ENCODE measurements at regions not wholly inside any gene's neighbourhood (a gene's known extent, or its start where the extent isn't known, plus 50 kb on each side); places are given as distances from the start of the nearest gene placed in this dataset.

GRCh38 chr12:92356425-92356824, 210.8 kb upstream of the BTG1 start:
- H3K9me3 Mint-ChIP-seq (ENCODE audit: low read depth): peaks cover 7% of the 10 kb centered on the region
- H3K4me1 Mint-ChIP-seq: peaks cover 23% of the 10 kb centered on the region
- DNase-seq: no peak
- ATAC-seq: no peak
- peaks cover 27% of the 10 kb centered on the region for H3K36me3 Mint-ChIP-seq
- H3K27me3 Mint-ChIP-seq: no peaks in the 10 kb centered on the region
- CTCF ChIA-PET: interaction anchor here (1.0 kb wide), 1 partner anchor 16 kb away, joined by 3 read pairs; no protein-coding TSS in a partner anchor
- H3K4me3 Mint-ChIP-seq: no peak overlapping the region
- H3K27ac Mint-ChIP-seq: no peak overlapping the region

GRCh38 chr12:92349635-92350034, 204.0 kb upstream of the BTG1 start:
- no peak overlapping the region for H3K27ac Mint-ChIP-seq
- H3K27me3 Mint-ChIP-seq: no peaks in the 10 kb centered on the region
- DNase-seq: no peak
- H3K36me3 Mint-ChIP-seq: peaks cover 4% of the 10 kb centered on the region
- H3K9me3 Mint-ChIP-seq (ENCODE audit: low read depth): peaks cover 5% of the 10 kb centered on the region
- H3K4me1 Mint-ChIP-seq: no peaks in the 10 kb centered on the region
- CTCF ChIA-PET: no interaction called here
- no peak overlapping the region for H3K4me3 Mint-ChIP-seq
- no peak for ATAC-seq

DNA sequence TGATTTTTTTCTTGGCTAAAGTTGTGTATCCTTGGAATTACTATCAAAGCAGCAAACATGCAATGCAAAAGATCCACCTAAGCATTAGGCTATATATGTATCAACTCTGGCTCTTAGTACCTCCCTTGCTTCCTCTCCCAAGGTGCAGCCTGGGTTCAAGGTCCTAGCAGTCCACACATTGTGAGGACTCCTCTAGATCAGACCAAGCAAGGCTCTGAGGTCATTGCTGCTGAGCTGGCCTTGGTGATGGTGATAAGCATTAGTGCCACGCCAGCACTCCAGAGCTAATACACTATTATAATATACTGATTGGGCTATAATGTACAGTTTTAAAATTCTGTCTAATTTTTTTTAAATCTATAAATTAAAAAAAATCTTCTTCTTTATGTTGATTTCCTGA, 196.9 kb upstream of the BTG1 start:
- no peak overlapping the region for H3K4me3 Mint-ChIP-seq
- peaks cover 3% of the 10 kb centered on the region for H3K9me3 Mint-ChIP-seq (ENCODE audit: low read depth)
- CTCF ChIA-PET: no interaction called here

DNA sequence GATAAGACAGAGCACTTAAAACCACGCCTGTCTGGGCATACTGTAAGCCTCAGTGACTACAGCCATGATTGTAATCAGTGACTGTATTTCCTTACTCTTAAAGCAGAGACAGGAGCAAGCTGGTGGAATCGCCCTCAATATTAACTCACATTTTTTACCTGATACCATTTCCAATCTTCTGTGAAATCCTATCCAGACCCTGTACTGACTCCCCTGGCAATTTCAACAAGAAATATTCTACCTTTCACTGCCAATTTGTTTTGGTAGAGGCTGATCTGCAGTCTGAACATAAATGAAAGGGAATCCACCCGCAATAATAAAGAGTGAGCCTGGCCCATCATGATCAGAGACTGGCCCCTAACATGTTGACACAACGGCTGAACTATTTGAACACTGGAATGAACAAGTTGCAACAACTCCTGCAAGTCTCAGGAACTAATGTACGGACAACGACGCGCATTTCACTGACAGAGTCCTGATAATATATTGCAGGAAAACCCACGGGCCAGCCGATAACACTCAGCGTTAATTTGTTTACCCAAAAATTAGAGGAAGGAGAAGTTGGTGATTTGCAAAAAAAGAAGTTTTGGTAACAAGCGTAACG, 195.5 kb upstream of the BTG1 start:
- CTCF ChIA-PET: no interaction called here
- H3K36me3 Mint-ChIP-seq: no peaks in the 10 kb centered on the region
- no peak for ATAC-seq
- H3K4me3 Mint-ChIP-seq: no peak overlapping the region
- no peaks in the 10 kb centered on the region for H3K9me3 Mint-ChIP-seq (ENCODE audit: low read depth)
- no peak overlapping the region for H3K27ac Mint-ChIP-seq
- DNase-seq: no peak
- H3K27me3 Mint-ChIP-seq: no peaks in the 10 kb centered on the region
- no peaks in the 10 kb centered on the region for H3K4me1 Mint-ChIP-seq

More for the DNA sequence above, 196.9 kb upstream of the BTG1 start:
- DNase-seq: no peak
- Mint-ChIP-seq H3K27me3 (no peaks in the 10 kb centered on the region), H3K4me1 (no peaks in the 10 kb centered on the region), H3K27ac (no peak overlapping the region), H3K36me3 (peaks cover 2% of the 10 kb centered on the region)
- ATAC-seq: no peak

- CTCF ChIA-PET: interaction anchor here (1.0 kb wide), 1 partner anchor 16 kb away, joined by 3 read pairs; no protein-coding TSS in a partner anchor
- H3K4me3 Mint-ChIP-seq: no peak overlapping the region
- H3K27ac Mint-ChIP-seq: no peak overlapping the region
- no peaks in the 10 kb centered on the region for H3K36me3 Mint-ChIP-seq
- no peak for DNase-seq
- no peak for ATAC-seq
- no peaks in the 10 kb centered on the region for H3K4me1 Mint-ChIP-seq
- no peaks in the 10 kb centered on the region for H3K27me3 Mint-ChIP-seq
- H3K9me3 Mint-ChIP-seq (ENCODE audit: low read depth): no peaks in the 10 kb centered on the region
These were observed 194.9 kb upstream of the BTG1 start for GRCh38 chr12:92340441-92341064.

DNA sequence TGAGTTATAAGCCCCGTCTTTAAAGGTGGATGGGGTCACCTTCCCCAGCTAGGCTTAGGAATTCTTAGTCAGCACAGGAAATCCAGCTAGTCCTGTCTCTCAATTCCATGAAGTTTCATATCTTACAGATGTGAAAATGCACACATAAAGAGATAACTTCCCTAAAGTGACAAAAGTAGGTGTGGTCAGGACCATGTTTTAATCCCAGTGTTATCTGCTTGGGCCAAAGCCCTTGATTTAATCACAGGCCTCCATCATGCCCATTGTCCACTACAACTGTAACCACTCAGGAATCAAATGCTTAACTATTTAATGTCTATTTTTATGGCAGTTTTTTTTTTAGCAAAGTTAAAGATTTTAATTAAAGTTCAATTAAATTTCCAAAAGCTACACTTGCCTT, 194.4 kb upstream of the BTG1 start:
- no peak for DNase-seq
- Mint-ChIP-seq H3K9me3 (ENCODE audit: low read depth) (no peaks in the 10 kb centered on the region), H3K27me3 (no peaks in the 10 kb centered on the region), H3K36me3 (no peaks in the 10 kb centered on the region), H3K27ac (no peak overlapping the region), H3K4me3 (no peak overlapping the region), H3K4me1 (no peaks in the 10 kb centered on the region)
- CTCF ChIA-PET: interaction anchor here (1.0 kb wide), 1 partner anchor 17 kb away, joined by 3 read pairs; no protein-coding TSS in a partner anchor
- no peak for ATAC-seq

DNA sequence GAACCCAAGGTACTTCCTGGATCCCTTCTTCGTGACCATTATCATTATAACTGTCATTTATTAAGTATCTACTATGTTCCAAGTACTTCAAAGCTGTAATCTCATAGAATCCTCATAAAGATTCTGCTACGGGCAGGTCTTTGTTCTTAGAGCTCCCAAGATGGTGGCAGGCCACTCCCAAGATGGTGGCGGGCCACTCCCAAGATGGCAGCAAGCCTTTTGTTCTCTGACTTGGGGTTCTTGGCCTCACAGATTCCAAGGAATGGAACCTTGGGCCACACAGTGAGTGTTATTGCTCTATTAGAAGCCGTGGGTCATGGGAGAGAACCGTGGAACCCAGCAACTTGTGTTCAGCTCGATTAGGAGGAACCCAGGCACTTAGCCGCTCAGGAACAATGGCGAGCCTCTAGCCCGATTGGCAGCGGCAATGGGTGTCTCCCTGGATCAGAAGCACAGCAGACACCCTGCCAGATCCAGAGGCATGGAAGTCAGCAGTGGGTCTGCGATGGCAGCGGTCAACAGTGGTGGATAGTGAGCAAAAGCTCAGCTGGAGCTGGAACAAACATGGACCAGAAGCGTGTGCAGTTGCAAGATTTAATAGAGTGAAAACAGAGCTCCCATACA, 193.7 kb upstream of the BTG1 start:
- Mint-ChIP-seq H3K27me3 (no peaks in the 10 kb centered on the region), H3K36me3 (no peaks in the 10 kb centered on the region), H3K9me3 (ENCODE audit: low read depth) (no peaks in the 10 kb centered on the region), H3K27ac (no peak overlapping the region), H3K4me1 (no peaks in the 10 kb centered on the region), H3K4me3 (no peak overlapping the region)
- CTCF ChIA-PET: no interaction called here
- ATAC-seq (no peak), DNase-seq (no peak)

- H3K4me3 Mint-ChIP-seq: no peak overlapping the region
- H3K4me1 Mint-ChIP-seq: no peaks in the 10 kb centered on the region
- CTCF ChIA-PET: no interaction called here
- DNase-seq (no peak), ATAC-seq (no peak)
- no peak overlapping the region for H3K27ac Mint-ChIP-seq
- no peaks in the 10 kb centered on the region for H3K36me3 Mint-ChIP-seq
- H3K27me3 Mint-ChIP-seq: no peaks in the 10 kb centered on the region
- no peaks in the 10 kb centered on the region for H3K9me3 Mint-ChIP-seq (ENCODE audit: low read depth)
These were observed 193.0 kb upstream of the BTG1 start for GRCh38 chr12:92338671-92339070.

- DNase-seq (no peak), ATAC-seq (no peak)
- CTCF ChIA-PET: no interaction called here
- H3K4me1 Mint-ChIP-seq: no peaks in the 10 kb centered on the region
- no peaks in the 10 kb centered on the region for H3K9me3 Mint-ChIP-seq (ENCODE audit: low read depth)
- no peak overlapping the region for H3K27ac Mint-ChIP-seq
- no peaks in the 10 kb centered on the region for H3K27me3 Mint-ChIP-seq
- H3K36me3 Mint-ChIP-seq: no peaks in the 10 kb centered on the region
- no peak overlapping the region for H3K4me3 Mint-ChIP-seq
These were observed 192.5 kb upstream of the BTG1 start for GRCh38 chr12:92338102-92338501.

GRCh38 chr12:92337128-92337527, 191.5 kb upstream of the BTG1 start:
- Mint-ChIP-seq H3K27ac (no peak overlapping the region), H3K36me3 (no peaks in the 10 kb centered on the region), H3K9me3 (ENCODE audit: low read depth) (no peaks in the 10 kb centered on the region), H3K4me1 (no peaks in the 10 kb centered on the region), H3K27me3 (no peaks in the 10 kb centered on the region), H3K4me3 (no peak overlapping the region)
- CTCF ChIA-PET: no interaction called here
- ATAC-seq (no peak), DNase-seq (no peak)

- no peak overlapping the region for H3K27ac Mint-ChIP-seq
- no peak for ATAC-seq
- no peaks in the 10 kb centered on the region for H3K36me3 Mint-ChIP-seq
- H3K27me3 Mint-ChIP-seq: no peaks in the 10 kb centered on the region
- no peak overlapping the region for H3K4me3 Mint-ChIP-seq
- no peak for DNase-seq
- CTCF ChIA-PET: no interaction called here
- no peaks in the 10 kb centered on the region for H3K9me3 Mint-ChIP-seq (ENCODE audit: low read depth)
- H3K4me1 Mint-ChIP-seq: no peaks in the 10 kb centered on the region
These were observed 191.0 kb upstream of the BTG1 start for GRCh38 chr12:92336641-92337040.

DNA sequence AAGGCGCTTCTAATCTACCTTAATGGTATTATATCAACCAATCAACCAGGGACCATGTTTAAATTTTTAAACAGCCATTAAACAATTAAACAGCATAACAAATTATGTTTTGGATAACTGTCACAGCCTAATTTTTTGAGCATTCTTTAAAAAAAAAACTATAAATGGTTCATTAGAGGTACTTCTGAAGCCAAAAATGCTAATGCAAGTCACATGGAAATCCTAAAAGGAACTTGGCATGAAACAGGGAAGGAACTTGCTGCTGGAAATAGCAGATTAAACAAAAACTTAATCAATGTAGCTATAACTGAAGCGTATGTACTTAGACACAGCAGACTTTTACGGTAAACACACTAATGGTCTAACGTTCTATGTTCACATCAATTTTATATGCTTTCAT, 190.2 kb upstream of the BTG1 start:
- CTCF ChIA-PET: no interaction called here
- no peaks in the 10 kb centered on the region for H3K27me3 Mint-ChIP-seq
- H3K4me1 Mint-ChIP-seq: no peaks in the 10 kb centered on the region
- no peak overlapping the region for H3K27ac Mint-ChIP-seq
- H3K4me3 Mint-ChIP-seq: no peak overlapping the region
- H3K9me3 Mint-ChIP-seq (ENCODE audit: low read depth): no peaks in the 10 kb centered on the region
- DNase-seq (no peak), ATAC-seq (no peak)
- no peaks in the 10 kb centered on the region for H3K36me3 Mint-ChIP-seq

DNA sequence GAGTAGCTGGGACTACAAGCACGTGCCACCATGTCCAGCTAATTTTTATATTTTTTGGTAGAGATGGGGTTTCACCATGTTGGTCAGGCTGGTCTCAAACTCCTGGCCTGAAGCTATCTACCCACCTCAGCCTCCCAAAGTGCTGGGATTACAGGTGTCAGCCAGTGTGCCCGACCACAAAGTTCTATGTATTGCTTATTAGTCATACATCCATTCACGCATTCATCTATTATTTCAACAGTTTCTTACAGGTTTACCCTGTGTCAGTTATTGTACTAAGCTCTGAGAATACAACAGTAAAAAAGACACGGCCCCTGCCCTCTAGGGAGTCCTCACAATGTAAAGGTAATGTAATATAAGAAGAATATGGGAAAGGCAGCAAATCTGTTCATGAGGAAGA, 188.9 kb upstream of the BTG1 start:
- H3K4me1 Mint-ChIP-seq: no peaks in the 10 kb centered on the region
- CTCF ChIA-PET: no interaction called here
- DNase-seq: no peak
- no peak for ATAC-seq
- H3K27me3 Mint-ChIP-seq: no peaks in the 10 kb centered on the region
- H3K27ac Mint-ChIP-seq: no peak overlapping the region
- H3K36me3 Mint-ChIP-seq: peaks cover 2% of the 10 kb centered on the region
- no peak overlapping the region for H3K4me3 Mint-ChIP-seq
- no peaks in the 10 kb centered on the region for H3K9me3 Mint-ChIP-seq (ENCODE audit: low read depth)

- no peak overlapping the region for H3K4me3 Mint-ChIP-seq
- no peak for ATAC-seq
- no peaks in the 10 kb centered on the region for H3K9me3 Mint-ChIP-seq (ENCODE audit: low read depth)
- H3K27me3 Mint-ChIP-seq: no peaks in the 10 kb centered on the region
- no peaks in the 10 kb centered on the region for H3K4me1 Mint-ChIP-seq
- peaks cover 3% of the 10 kb centered on the region for H3K36me3 Mint-ChIP-seq
- no peak overlapping the region for H3K27ac Mint-ChIP-seq
- DNase-seq: no peak
- CTCF ChIA-PET: no interaction called here
These were observed 186.9 kb upstream of the BTG1 start for GRCh38 chr12:92332552-92332951.

Data from activated CD8-positive, alpha-beta memory T cell treated with anti-CD3 and anti-CD28 coated beads, Interleukin-2, amount 10 ng/mL, durations not matched to agents 7 days and 5 days (primary cell).